Lower lobe of right lung (tissue), 2 donors: ENCODE measurements at regions not wholly inside any gene's neighbourhood (a gene's known extent, or its start where the extent isn't known, plus 50 kb on each side); places are given as distances from the start of the nearest gene placed in this dataset.

ENCODE experiments used
- ATAC-seq, 2 donors: fragments of 200-7000 bp; cut with Tn5 transposase; one replicate each; pipeline ENCODE4 v1.9.1; 2020 to 2022; ENCODE audit warnings: mild to moderate bottlenecking in 2 of 2, moderate library complexity in 2 of 2
- DNase-seq: peaks from one replicate; pipeline ENCODE4 v3.0.0-alpha.2; 2020
- H3K27ac ChIP-seq: fragments of 200-600 bp; one replicate; pipeline ENCODE4 v1.8.0; 2022
- H3K27me3 ChIP-seq: fragments of 200-600 bp; one replicate; pipeline ENCODE4 v1.8.0; 2022; ENCODE audit warnings: low read depth
- H3K36me3 ChIP-seq: fragments of 200-600 bp; one replicate; pipeline ENCODE4 v1.8.0; 2022; ENCODE audit warnings: mild to moderate bottlenecking
- H3K4me1 ChIP-seq: fragments of 200-600 bp; one replicate; pipeline ENCODE4 v1.8.0; 2022
- H3K4me3 ChIP-seq: fragments of 200-600 bp; one replicate; pipeline ENCODE4 v1.8.0; 2022; ENCODE audit warnings: mild to moderate bottlenecking
- H3K9me3 ChIP-seq: fragments of 200-600 bp; one replicate; pipeline ENCODE4 v1.8.0; 2022
- intact Hi-C: fragments of 100-400 bp; cut with DNase I; formaldehyde crosslinking; loops from one replicate; pipeline ENCODE4 v1.11.0; 2022
- TF ChIP-seq, protein P1 (sequence below): fragments of 200-600 bp; IDR thresholded peaks from one replicate; pipeline ENCODE4 v1.8.0; 2022; ENCODE audit warnings: antibody characterized with exemption, mild to moderate bottlenecking
- donor health status: DM: no; HTN: yes; CAD: no; lungs with severe emphysema.

- Histone ChIP-seq H3K4me3 (no peak overlapping the region), H3K27me3 (no peaks in the 10 kb centered on the region), H3K27ac (no peak overlapping the region), H3K4me1 (peaks cover 33% of the 10 kb centered on the region), H3K36me3 (no peaks in the 10 kb centered on the region), H3K9me3 (no peaks in the 10 kb centered on the region)
- DNase-seq (no peak), ATAC-seq (no peak)
- intact Hi-C loops, result no loop called here
- TF ChIP-seq, protein P1, sequence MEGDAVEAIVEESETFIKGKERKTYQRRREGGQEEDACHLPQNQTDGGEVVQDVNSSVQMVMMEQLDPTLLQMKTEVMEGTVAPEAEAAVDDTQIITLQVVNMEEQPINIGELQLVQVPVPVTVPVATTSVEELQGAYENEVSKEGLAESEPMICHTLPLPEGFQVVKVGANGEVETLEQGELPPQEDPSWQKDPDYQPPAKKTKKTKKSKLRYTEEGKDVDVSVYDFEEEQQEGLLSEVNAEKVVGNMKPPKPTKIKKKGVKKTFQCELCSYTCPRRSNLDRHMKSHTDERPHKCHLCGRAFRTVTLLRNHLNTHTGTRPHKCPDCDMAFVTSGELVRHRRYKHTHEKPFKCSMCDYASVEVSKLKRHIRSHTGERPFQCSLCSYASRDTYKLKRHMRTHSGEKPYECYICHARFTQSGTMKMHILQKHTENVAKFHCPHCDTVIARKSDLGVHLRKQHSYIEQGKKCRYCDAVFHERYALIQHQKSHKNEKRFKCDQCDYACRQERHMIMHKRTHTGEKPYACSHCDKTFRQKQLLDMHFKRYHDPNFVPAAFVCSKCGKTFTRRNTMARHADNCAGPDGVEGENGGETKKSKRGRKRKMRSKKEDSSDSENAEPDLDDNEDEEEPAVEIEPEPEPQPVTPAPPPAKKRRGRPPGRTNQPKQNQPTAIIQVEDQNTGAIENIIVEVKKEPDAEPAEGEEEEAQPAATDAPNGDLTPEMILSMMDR, result no peak
Observed at GRCh38 chr10:78547905-78548304, 514.2 kb downstream of the RPS24 start.

DNA sequence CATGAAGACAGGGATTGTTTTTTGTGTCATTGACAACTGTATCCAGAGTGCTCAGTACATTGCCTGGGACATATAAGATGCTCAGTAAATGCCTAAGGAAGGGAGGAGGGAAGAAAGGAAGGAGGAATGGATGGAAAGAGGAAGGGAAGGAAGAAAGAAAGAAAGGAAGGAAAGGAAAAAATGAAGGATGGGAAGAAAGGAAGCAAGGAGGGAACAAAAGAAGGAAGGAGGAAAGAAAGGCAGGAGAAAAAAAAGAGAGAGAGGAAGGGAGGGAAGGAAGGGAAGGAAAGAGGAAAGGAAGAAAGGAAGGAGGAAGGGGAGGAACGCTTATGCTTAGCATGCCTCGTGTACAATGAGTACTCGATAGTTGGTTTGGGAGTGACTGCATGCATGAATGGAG, 514.7 kb downstream of the RPS24 start:
- intact Hi-C loops, result no loop called here
- no peaks in the 10 kb centered on the region for H3K9me3 ChIP-seq
- TF ChIP-seq, protein P1, result no peak
- H3K27me3 ChIP-seq, result no peaks in the 10 kb centered on the region
- H3K27ac ChIP-seq, result no peak overlapping the region
- peaks cover 28% of the 10 kb centered on the region for H3K4me1 ChIP-seq
- DNase-seq, result no peak
- no peak overlapping the region for H3K4me3 ChIP-seq
- no peak for ATAC-seq
- no peaks in the 10 kb centered on the region for H3K36me3 ChIP-seq

GRCh38 chr10:78549140-78549935, 515.7 kb downstream of the RPS24 start:
- DNase-seq, result no peak
- TF ChIP-seq, protein P1, result no peak
- no peaks in the 10 kb centered on the region for H3K36me3 ChIP-seq
- H3K4me1 ChIP-seq, result peaks cover 18% of the 10 kb centered on the region
- H3K27ac ChIP-seq, result no peak overlapping the region
- no peak overlapping the region for H3K4me3 ChIP-seq
- no peaks in the 10 kb centered on the region for H3K9me3 ChIP-seq
- ATAC-seq, result no peak
- intact Hi-C loops, result no loop called here
- H3K27me3 ChIP-seq, result no peaks in the 10 kb centered on the region

GRCh38 chr10:78550090-78550489, 516.4 kb downstream of the RPS24 start:
- ATAC-seq (no peak), DNase-seq (no peak)
- Histone ChIP-seq H3K4me1 (peaks cover 11% of the 10 kb centered on the region), H3K27ac (no peak overlapping the region), H3K4me3 (no peak overlapping the region), H3K27me3 (no peaks in the 10 kb centered on the region), H3K9me3 (no peaks in the 10 kb centered on the region), H3K36me3 (no peaks in the 10 kb centered on the region)
- TF ChIP-seq, protein P1, result no peak
- intact Hi-C loops, result no loop called here

- no peak overlapping the region for H3K27ac ChIP-seq
- intact Hi-C loops, result no loop called here
- DNase-seq (no peak), ATAC-seq (no peak)
- H3K4me1 ChIP-seq, result peaks cover 10% of the 10 kb centered on the region
- TF ChIP-seq, protein P1, result no peak
- H3K9me3 ChIP-seq, result no peaks in the 10 kb centered on the region
- no peaks in the 10 kb centered on the region for H3K36me3 ChIP-seq
- no peaks in the 10 kb centered on the region for H3K27me3 ChIP-seq
- H3K4me3 ChIP-seq, result no peak overlapping the region
Observed at GRCh38 chr10:78550716-78551115, 517.1 kb downstream of the RPS24 start.
